Hematopoietic multipotent progenitor cell treated with erythropoietin and hydrocortisone succinate and interleukin-3 and kit ligand, for 17 days (in vitro differentiated cells): ENCODE measurements at regions not wholly inside any gene's neighbourhood (a gene's known extent, or its start where the extent isn't known, plus 50 kb on each side); places are given as distances from the start of the nearest gene placed in this dataset.

Experiments
- DNase-seq: peaks from one replicate; pipeline ENCODE4 v3.0.0-alpha.2; 2015; ENCODE audit warnings: low spot score

GRCh38 chr10:52645187-52645758 is 127.3 kb downstream of the MBL2 start:
- no peak for DNase-seq

- DNase-seq, result no peak
Measured at GRCh38 chr10:52649511-52649910, 123.1 kb downstream of the MBL2 start.

GRCh38 chr10:52650873-52651272 is 121.7 kb downstream of the MBL2 start:
- DNase-seq, result no peak

GRCh38 chr10:52651293-52651692 is 121.3 kb downstream of the MBL2 start:
- DNase-seq, result no peak

- DNase-seq, result no peak
Measured at GRCh38 chr10:52652431-52653262, 119.9 kb downstream of the MBL2 start.

GRCh38 chr10:52653263-52653909 is 119.2 kb downstream of the MBL2 start:
- DNase-seq, result no peak

GRCh38 chr10:52654201-52654600 is 118.4 kb downstream of the MBL2 start:
- DNase-seq, result no peak

GRCh38 chr10:52658112-52658511 is 114.5 kb downstream of the MBL2 start:
- DNase-seq, result no peak

GRCh38 chr10:52659085-52659484 is 113.5 kb downstream of the MBL2 start:
- DNase-seq, result no peak

- no peak for DNase-seq
Measured at GRCh38 chr10:52662256-52662655, 110.3 kb downstream of the MBL2 start.

- no peak for DNase-seq
Measured at GRCh38 chr10:52663161-52663560, 109.4 kb downstream of the MBL2 start.

- no peak for DNase-seq
Measured at GRCh38 chr10:52664629-52665028, 108.0 kb downstream of the MBL2 start.

GRCh38 chr10:52665821-52666220 is 106.8 kb downstream of the MBL2 start:
- no peak for DNase-seq

GRCh38 chr10:52666931-52667330 is 105.7 kb downstream of the MBL2 start:
- no peak for DNase-seq

GRCh38 chr10:52668024-52668423 is 104.6 kb downstream of the MBL2 start:
- DNase-seq, result no peak

- no peak for DNase-seq
Measured at GRCh38 chr10:52672880-52673279, 99.7 kb downstream of the MBL2 start.

GRCh38 chr10:52673468-52673867 is 99.1 kb downstream of the MBL2 start:
- no peak for DNase-seq

GRCh38 chr10:52674474-52674873 is 98.1 kb downstream of the MBL2 start:
- DNase-seq, result no peak

- DNase-seq, result no peak
Measured at GRCh38 chr10:52677086-52677485, 95.5 kb downstream of the MBL2 start.

- no peak for DNase-seq
Measured at GRCh38 chr10:52678611-52679010, 94.0 kb downstream of the MBL2 start.

GRCh38 chr10:52679117-52679516 is 93.5 kb downstream of the MBL2 start:
- no peak for DNase-seq

GRCh38 chr10:52682766-52683165 is 89.8 kb downstream of the MBL2 start:
- DNase-seq, result no peak

- no peak for DNase-seq
Measured at GRCh38 chr10:52683776-52684175, 88.8 kb downstream of the MBL2 start.
